Stimulated activated naive CD8-positive, alpha-beta T cell treated with anti-CD3 and anti-CD28 coated beads, Interleukin-15, Interleukin-2, amounts not matched to agents 100 ng/mL and 50 ng/mL, for 24 hours (primary cell): ENCODE measurements at regions not wholly inside any gene's neighbourhood (a gene's known extent, or its start where the extent isn't known, plus 50 kb on each side); places are given as distances from the start of the nearest gene placed in this dataset.

Experiments used
- H3K27ac Mint-ChIP-seq: one replicate; pipeline ENCODE4 v1.8.0; 2021; ENCODE audit warnings: mild to moderate bottlenecking, mixed read lengths
- H3K27me3 Mint-ChIP-seq: one replicate; pipeline ENCODE4 v1.8.0; 2021; ENCODE audit warnings: mixed read lengths
- H3K36me3 Mint-ChIP-seq: one replicate; pipeline ENCODE4 v1.8.0; 2021; ENCODE audit warnings: low read depth, mixed read lengths
- H3K4me1 Mint-ChIP-seq: one replicate; pipeline ENCODE4 v1.8.0; 2021; ENCODE audit warnings: low read depth, mixed read lengths
- H3K4me3 Mint-ChIP-seq: one replicate; pipeline ENCODE4 v1.8.0; 2021; ENCODE audit warnings: mild to moderate bottlenecking, mixed read lengths
- H3K9me3 Mint-ChIP-seq: one replicate; pipeline ENCODE4 v1.8.0; 2021; ENCODE audit warnings: mixed read lengths

GRCh38 chrX:39121903-39122302, 320.6 kb downstream of the MID1IP1 start:
- H3K27ac Mint-ChIP-seq: no peak overlapping the region
- H3K36me3 Mint-ChIP-seq: no peaks in the 10 kb centered on the region
- peaks cover 4% of the 10 kb centered on the region for H3K27me3 Mint-ChIP-seq
- no peak overlapping the region for H3K4me3 Mint-ChIP-seq
- no peaks in the 10 kb centered on the region for H3K4me1 Mint-ChIP-seq
- no peaks in the 10 kb centered on the region for H3K9me3 Mint-ChIP-seq

DNA sequence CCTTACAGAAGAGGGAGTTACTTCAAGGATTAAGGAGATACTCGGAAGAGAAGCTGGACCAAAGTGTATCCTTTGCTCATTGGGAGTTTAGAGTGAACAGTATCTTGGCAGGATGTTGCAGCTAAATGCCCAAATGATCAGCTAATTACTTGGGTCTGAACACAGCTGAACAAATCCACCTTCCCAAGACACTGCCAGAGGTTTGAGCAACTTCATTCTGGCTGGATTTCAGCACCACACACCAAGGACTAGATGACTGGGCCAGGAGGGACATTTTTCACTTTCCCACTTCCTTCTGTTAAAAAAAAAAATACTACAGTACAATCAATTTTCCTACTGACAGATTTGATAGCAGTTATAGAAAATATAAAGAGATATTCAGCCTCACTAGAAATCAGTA, 324.6 kb downstream of the MID1IP1 start:
- Mint-ChIP-seq H3K36me3 (no peaks in the 10 kb centered on the region), H3K27ac (no peak overlapping the region), H3K4me1 (no peaks in the 10 kb centered on the region), H3K9me3 (no peaks in the 10 kb centered on the region), H3K27me3 (no peaks in the 10 kb centered on the region), H3K4me3 (no peak overlapping the region)

GRCh38 chrX:39133971-39134370, 332.7 kb downstream of the MID1IP1 start:
- H3K4me3 Mint-ChIP-seq: no peak overlapping the region
- H3K27ac Mint-ChIP-seq: no peak overlapping the region
- no peaks in the 10 kb centered on the region for H3K4me1 Mint-ChIP-seq
- no peaks in the 10 kb centered on the region for H3K36me3 Mint-ChIP-seq
- no peaks in the 10 kb centered on the region for H3K27me3 Mint-ChIP-seq
- H3K9me3 Mint-ChIP-seq: no peaks in the 10 kb centered on the region

DNA sequence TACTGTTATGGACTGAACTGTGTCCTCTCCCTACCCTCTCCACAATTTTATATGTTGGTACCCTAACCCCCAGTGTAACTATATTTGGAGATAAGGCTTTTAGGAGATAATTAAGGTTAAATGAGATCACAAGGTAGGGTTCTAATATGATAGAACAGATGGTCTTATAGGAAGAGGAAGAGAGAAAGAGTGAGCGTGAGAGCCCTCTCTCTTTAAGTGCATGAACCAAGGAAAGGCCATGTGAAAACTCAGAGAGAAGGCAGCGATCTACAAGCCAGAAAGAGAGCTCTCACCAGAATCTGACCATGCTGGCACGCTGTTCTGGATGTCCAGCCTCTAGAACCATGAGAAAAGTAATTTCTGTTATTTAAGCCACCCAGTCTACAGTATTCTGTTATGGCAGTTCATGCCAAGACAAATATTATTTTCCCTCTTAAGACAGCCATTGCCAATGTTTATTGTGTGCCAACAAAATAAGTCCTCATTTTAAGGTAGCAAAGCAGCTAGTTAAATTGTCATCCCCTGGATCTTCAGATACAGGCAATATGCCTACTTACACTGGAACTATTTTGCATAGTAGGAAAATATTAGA, 336.2 kb downstream of the MID1IP1 start:
- Mint-ChIP-seq H3K4me1 (no peaks in the 10 kb centered on the region), H3K9me3 (no peaks in the 10 kb centered on the region), H3K27me3 (no peaks in the 10 kb centered on the region), H3K4me3 (no peak overlapping the region), H3K27ac (no peak overlapping the region), H3K36me3 (no peaks in the 10 kb centered on the region)

GRCh38 chrX:39140581-39140980, 339.3 kb downstream of the MID1IP1 start:
- H3K27ac Mint-ChIP-seq: no peak overlapping the region
- no peak overlapping the region for H3K4me3 Mint-ChIP-seq
- no peaks in the 10 kb centered on the region for H3K27me3 Mint-ChIP-seq
- no peaks in the 10 kb centered on the region for H3K36me3 Mint-ChIP-seq
- H3K9me3 Mint-ChIP-seq: no peaks in the 10 kb centered on the region
- H3K4me1 Mint-ChIP-seq: no peaks in the 10 kb centered on the region

- H3K4me1 Mint-ChIP-seq: no peaks in the 10 kb centered on the region
- H3K27ac Mint-ChIP-seq: no peak overlapping the region
- H3K27me3 Mint-ChIP-seq: no peaks in the 10 kb centered on the region
- H3K9me3 Mint-ChIP-seq: no peaks in the 10 kb centered on the region
- no peak overlapping the region for H3K4me3 Mint-ChIP-seq
- H3K36me3 Mint-ChIP-seq: no peaks in the 10 kb centered on the region
Observed at GRCh38 chrX:39144323-39144722, 343.1 kb downstream of the MID1IP1 start.

DNA sequence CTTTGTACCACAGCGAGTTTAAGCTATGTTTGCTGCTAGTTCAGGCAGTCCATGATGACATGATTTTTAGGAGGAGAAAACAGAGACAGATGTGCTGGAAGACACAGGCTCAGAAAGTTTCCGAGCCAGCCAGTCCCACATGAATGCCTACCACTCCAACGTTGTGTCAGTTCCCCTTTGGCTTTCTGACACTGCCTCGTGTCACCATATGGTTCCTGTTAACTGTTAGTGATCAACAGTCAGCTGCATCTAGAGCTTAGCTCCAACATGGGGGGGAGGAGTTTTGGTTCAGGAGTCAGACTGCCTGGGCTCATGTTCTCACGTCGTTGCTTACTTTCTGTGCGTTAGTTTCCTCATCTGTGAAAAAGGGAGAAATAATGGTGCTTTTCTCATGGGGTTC, 343.7 kb downstream of the MID1IP1 start:
- Mint-ChIP-seq H3K4me1 (no peaks in the 10 kb centered on the region), H3K36me3 (no peaks in the 10 kb centered on the region), H3K4me3 (no peak overlapping the region), H3K9me3 (no peaks in the 10 kb centered on the region), H3K27ac (no peak overlapping the region), H3K27me3 (no peaks in the 10 kb centered on the region)

DNA sequence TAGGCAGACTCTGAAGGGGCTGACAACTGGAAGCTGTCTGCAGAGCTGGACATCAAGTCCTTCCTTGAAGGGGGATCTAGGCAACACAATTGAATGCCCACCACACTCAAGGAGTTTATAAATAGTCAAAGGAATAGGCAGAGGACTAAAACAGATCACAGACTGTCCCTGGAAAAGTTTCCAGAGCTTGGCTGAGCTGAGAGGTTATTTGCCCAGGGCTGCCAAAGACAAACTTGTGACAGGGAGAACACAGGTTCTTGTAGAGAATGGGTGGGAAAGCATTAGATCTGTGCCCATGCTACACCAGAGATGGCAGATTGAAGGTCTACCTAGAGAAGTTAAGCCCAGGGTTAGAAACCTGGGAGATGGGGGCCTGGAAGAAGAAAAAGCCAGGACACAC, 344.6 kb downstream of the MID1IP1 start:
- no peaks in the 10 kb centered on the region for H3K36me3 Mint-ChIP-seq
- H3K27me3 Mint-ChIP-seq: no peaks in the 10 kb centered on the region
- H3K9me3 Mint-ChIP-seq: no peaks in the 10 kb centered on the region
- no peak overlapping the region for H3K4me3 Mint-ChIP-seq
- no peak overlapping the region for H3K27ac Mint-ChIP-seq
- H3K4me1 Mint-ChIP-seq: no peaks in the 10 kb centered on the region

DNA sequence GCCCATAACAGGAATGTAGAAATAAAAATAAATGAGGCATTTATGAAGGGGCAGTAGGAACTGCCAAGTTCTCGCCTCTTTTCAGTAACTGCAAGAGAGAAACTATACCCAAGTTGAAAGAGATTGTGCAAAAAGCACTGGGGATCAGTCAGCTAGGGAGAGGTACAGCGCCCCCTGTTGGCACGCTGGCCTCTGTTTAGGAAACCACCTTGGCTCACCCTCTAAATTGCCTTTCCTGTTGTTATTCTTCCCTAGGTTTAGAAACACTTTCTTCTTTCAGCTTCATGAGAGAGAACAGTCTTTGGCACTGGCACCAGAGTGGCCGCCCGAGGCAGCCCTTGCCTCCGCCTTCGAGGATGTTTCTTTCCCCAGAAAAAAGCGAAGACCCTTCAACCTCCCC, 348.5 kb downstream of the MID1IP1 start:
- Mint-ChIP-seq H3K27ac (no peak overlapping the region), H3K9me3 (no peaks in the 10 kb centered on the region), H3K36me3 (no peaks in the 10 kb centered on the region), H3K4me1 (no peaks in the 10 kb centered on the region), H3K4me3 (no peak overlapping the region), H3K27me3 (no peaks in the 10 kb centered on the region)

DNA sequence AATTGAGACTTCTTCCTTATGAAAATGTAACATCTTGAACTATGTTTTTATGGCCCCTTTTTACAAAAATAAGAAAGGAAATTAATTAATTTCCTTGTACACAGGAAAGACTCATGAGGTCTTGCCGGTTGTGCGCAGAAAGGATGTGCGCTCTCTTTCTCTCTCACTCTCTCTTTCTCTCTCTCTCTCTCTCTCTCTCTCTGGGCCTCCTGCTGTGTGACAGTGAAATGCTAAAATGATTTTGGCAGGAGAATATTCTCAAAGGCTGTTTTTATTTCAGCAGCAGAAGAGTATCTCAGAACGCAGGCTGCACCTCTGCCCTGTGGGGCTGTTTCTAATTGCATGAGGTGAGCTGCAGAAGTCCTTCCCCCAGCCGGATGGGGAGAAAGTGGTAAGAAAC, 349.0 kb downstream of the MID1IP1 start:
- no peaks in the 10 kb centered on the region for H3K36me3 Mint-ChIP-seq

DNA sequence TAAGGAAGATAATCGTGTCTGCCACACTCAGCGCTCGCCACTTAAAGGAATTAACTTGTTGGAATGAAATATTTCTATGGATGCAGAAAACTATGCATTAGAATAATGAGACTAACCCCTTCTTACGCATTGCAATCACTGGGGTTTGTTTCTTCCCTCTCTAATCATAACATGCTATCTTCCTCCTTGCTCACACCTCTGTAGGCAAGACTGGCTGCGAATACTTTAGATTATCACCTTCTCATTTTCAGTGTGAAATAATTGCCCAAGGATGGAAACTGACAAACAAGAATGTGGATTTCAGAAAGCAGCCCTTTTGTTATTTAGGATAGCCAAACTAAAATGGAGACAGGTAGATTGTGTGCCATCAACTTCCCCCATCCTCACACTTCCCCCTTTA, 349.4 kb downstream of the MID1IP1 start:
- Mint-ChIP-seq H3K4me3 (no peak overlapping the region), H3K36me3 (no peaks in the 10 kb centered on the region), H3K9me3 (no peaks in the 10 kb centered on the region), H3K4me1 (no peaks in the 10 kb centered on the region), H3K27me3 (no peaks in the 10 kb centered on the region), H3K27ac (no peak overlapping the region)

More for the DNA sequence above, 349.0 kb downstream of the MID1IP1 start:
- Mint-ChIP-seq H3K27me3 (no peaks in the 10 kb centered on the region), H3K9me3 (no peaks in the 10 kb centered on the region), H3K4me3 (no peak overlapping the region), H3K27ac (no peak overlapping the region), H3K4me1 (no peaks in the 10 kb centered on the region)

DNA sequence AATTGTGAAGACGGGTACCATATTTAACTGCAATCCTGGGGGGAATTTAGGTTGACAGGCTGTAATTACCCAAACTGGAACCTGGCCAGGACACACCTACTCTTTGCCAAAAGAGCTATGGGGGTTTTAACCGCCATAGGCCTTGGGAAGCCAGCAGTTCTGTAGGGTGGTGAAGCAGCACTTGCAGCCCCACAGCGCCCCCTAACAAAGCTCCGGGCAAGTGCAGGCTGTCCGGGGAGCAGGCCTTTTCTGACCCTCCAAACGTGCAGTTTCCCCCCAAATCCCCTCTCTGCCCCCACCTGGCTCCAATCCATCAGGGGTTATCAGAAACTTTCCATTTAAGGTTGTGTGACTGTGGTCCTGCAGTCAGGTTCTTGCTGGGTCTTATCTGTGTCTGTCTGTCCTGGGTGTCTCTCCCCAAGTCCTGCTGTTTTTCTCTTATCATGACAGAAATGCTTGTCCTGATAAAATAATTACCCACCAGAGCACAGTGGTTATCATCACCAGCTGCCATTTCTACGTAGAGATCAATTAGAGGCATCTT, 350.9 kb downstream of the MID1IP1 start:
- Mint-ChIP-seq H3K4me3 (no peak overlapping the region), H3K9me3 (no peaks in the 10 kb centered on the region), H3K36me3 (no peaks in the 10 kb centered on the region), H3K27me3 (no peaks in the 10 kb centered on the region), H3K27ac (no peak overlapping the region), H3K4me1 (peaks cover 5% of the 10 kb centered on the region)

DNA sequence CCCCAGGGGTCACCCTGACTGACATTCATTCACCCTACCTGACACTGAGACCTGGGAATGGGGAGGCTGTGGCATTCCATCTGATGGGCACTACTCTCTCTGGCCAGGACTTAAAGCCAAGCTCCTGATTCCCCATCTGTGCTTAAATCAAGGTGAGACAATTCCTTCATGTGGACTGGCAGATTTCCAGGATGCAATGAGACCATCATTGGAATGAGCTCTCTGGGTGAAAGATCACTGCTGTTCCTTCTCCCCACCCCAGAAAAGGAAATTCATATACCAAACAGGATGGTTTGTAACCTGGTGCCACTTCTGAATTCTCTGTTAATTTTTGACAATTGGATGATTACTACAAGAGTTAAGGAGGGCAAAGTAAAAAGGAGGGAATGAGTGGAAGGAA, 354.8 kb downstream of the MID1IP1 start:
- Mint-ChIP-seq H3K36me3 (no peaks in the 10 kb centered on the region), H3K27ac (no peak overlapping the region), H3K27me3 (peaks cover 5% of the 10 kb centered on the region), H3K4me1 (peaks cover 24% of the 10 kb centered on the region), H3K9me3 (no peaks in the 10 kb centered on the region), H3K4me3 (no peak overlapping the region)

- Mint-ChIP-seq H3K4me3 (no peak overlapping the region), H3K27ac (no peak overlapping the region), H3K27me3 (peaks cover 5% of the 10 kb centered on the region), H3K36me3 (no peaks in the 10 kb centered on the region), H3K9me3 (no peaks in the 10 kb centered on the region), H3K4me1 (peaks cover 31% of the 10 kb centered on the region)
Observed at GRCh38 chrX:39157006-39157405, 355.7 kb downstream of the MID1IP1 start.

DNA sequence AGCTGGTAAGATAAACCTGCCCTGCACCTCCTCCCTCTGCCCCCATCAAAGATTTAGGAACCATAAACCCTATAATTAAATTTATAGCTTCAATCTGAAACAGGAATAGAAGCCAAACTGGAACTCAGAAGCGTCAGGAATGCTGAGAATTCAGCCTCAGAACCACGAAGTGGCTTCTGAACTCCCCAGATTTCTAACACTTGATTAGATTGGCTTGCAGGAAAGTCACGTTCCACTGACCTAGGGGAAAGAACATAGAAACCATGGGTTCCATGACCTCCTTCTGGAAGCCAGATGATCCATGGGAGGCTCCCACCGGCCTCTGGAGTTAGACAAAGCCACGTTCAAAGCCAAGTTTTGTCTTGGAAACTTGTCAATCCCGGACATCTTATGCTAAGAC, 356.5 kb downstream of the MID1IP1 start:
- no peak overlapping the region for H3K4me3 Mint-ChIP-seq
- peaks cover 6% of the 10 kb centered on the region for H3K27me3 Mint-ChIP-seq
- no peaks in the 10 kb centered on the region for H3K9me3 Mint-ChIP-seq
- no peak overlapping the region for H3K27ac Mint-ChIP-seq
- H3K36me3 Mint-ChIP-seq: no peaks in the 10 kb centered on the region
- H3K4me1 Mint-ChIP-seq: peaks cover 38% of the 10 kb centered on the region
